ENCODE measurements at regions not wholly inside any gene's neighbourhood (a gene's known extent, or its start where the extent isn't known, plus 50 kb on each side); places are given as distances from the start of the nearest gene placed in this dataset.

GRCh38 chr11:109968299-109968698, 124.9 kb upstream of the ZC3H12C start:
- no peak overlapping the region for H3K27ac ChIP-seq
- no peaks in the 10 kb centered on the region for H3K27me3 ChIP-seq (ENCODE audit: insufficient read depth, low read depth)
- no TSS peak for BruUV-seq (replicated peaks)
- ChIA-PET POLR2A (ENCODE audit: unreplicated experiment) (no interaction called here), CTCF (no interaction called here)
- no peak for DNase-seq
- no peaks in the 10 kb centered on the region for H3F3A ChIP-seq (ENCODE audit: insufficient read depth, low read depth)
- no peaks in the 10 kb centered on the region; the same call in 1 of the 2 replicates for H3K9me2 ChIP-seq (ENCODE audit: insufficient read depth)
- H3K9me3 ChIP-seq (ENCODE audit: insufficient read depth, low read depth) = no peaks in the 10 kb centered on the region
- TF ChIP-seq EZH2 (IDR thresholded peaks at IDR 0.05; ENCODE audit: low read depth) (no peak), CTCF (conservative IDR thresholded peaks at IDR 0.05) (no peak)
- no peak overlapping the region for H3K4me2 ChIP-seq
- H4K20me1 ChIP-seq (ENCODE audit: insufficient read depth) = no peaks in the 10 kb centered on the region
- H3K4me1 ChIP-seq (replicated peaks; ENCODE audit: insufficient read depth) = no peaks in the 10 kb centered on the region
- intact Hi-C loops (cut with micrococcal nuclease; ENCODE audit: unreplicated experiment) = no loop called here
- no peak overlapping the region for H2AFZ ChIP-seq
- H3K79me2 ChIP-seq (ENCODE audit: low read depth) = no peaks in the 10 kb centered on the region
- no peaks in the 10 kb centered on the region for H3K36me3 ChIP-seq (ENCODE audit: low read depth)
- H3K4me3 ChIP-seq = no peak overlapping the region

GRCh38 chr11:109968781-109969180, 124.4 kb upstream of the ZC3H12C start:
- Histone ChIP-seq H3K4me2 (no peak overlapping the region), H3K4me3 (no peak overlapping the region), H3F3A (ENCODE audit: insufficient read depth, low read depth) (no peaks in the 10 kb centered on the region), H3K9me2 (ENCODE audit: insufficient read depth) (no peaks in the 10 kb centered on the region; the same call in 1 of the 2 replicates), H3K27ac (no peak overlapping the region), H3K9me3 (ENCODE audit: insufficient read depth, low read depth) (no peaks in the 10 kb centered on the region), H2AFZ (no peak overlapping the region), H3K79me2 (ENCODE audit: low read depth) (no peaks in the 10 kb centered on the region), H3K27me3 (ENCODE audit: insufficient read depth, low read depth) (no peaks in the 10 kb centered on the region), H4K20me1 (ENCODE audit: insufficient read depth) (no peaks in the 10 kb centered on the region), H3K4me1 (replicated peaks; ENCODE audit: insufficient read depth) (no peaks in the 10 kb centered on the region), H3K36me3 (ENCODE audit: low read depth) (no peaks in the 10 kb centered on the region)
- DNase-seq = no peak
- intact Hi-C loops (cut with micrococcal nuclease; ENCODE audit: unreplicated experiment) = no loop called here
- TF ChIP-seq EZH2 (IDR thresholded peaks at IDR 0.05; ENCODE audit: low read depth) (no peak), CTCF (conservative IDR thresholded peaks at IDR 0.05) (no peak)
- BruUV-seq (replicated peaks) = no TSS peak
- ChIA-PET POLR2A (ENCODE audit: unreplicated experiment) (no interaction called here), CTCF (no interaction called here)

GRCh38 chr11:109970516-109971183, 122.5 kb upstream of the ZC3H12C start:
- no peak for DNase-seq
- H3K4me2 ChIP-seq = no peak overlapping the region
- no peaks in the 10 kb centered on the region for H3K79me2 ChIP-seq (ENCODE audit: low read depth)
- no TSS peak for BruUV-seq (replicated peaks)
- no peak overlapping the region for H3K27ac ChIP-seq
- H3K4me3 ChIP-seq = no peak overlapping the region
- H3K4me1 ChIP-seq (replicated peaks; ENCODE audit: insufficient read depth) = no peaks in the 10 kb centered on the region
- no peaks in the 10 kb centered on the region for H3K9me2 ChIP-seq (ENCODE audit: insufficient read depth)
- no peaks in the 10 kb centered on the region for H3K36me3 ChIP-seq (ENCODE audit: low read depth)
- ChIA-PET POLR2A (ENCODE audit: unreplicated experiment) (no interaction called here), CTCF (no interaction called here)
- H3K27me3 ChIP-seq (ENCODE audit: insufficient read depth, low read depth) = no peaks in the 10 kb centered on the region
- no peak overlapping the region for H2AFZ ChIP-seq
- H4K20me1 ChIP-seq (ENCODE audit: insufficient read depth) = no peaks in the 10 kb centered on the region
- no peak for TF ChIP-seq EZH2 (IDR thresholded peaks at IDR 0.05; ENCODE audit: low read depth)
- no peak for TF ChIP-seq CTCF (conservative IDR thresholded peaks at IDR 0.05)
- H3K9me3 ChIP-seq (ENCODE audit: insufficient read depth, low read depth) = no peaks in the 10 kb centered on the region
- H3F3A ChIP-seq (ENCODE audit: insufficient read depth, low read depth) = no peaks in the 10 kb centered on the region
- intact Hi-C loops (cut with micrococcal nuclease; ENCODE audit: unreplicated experiment) = no loop called here

All from PC-9 (cell line).